Left ventricle myocardium inferior (tissue), 1 donor: ENCODE measurements at regions not wholly inside any gene's neighbourhood (a gene's known extent, or its start where the extent isn't known, plus 50 kb on each side); places are given as distances from the start of the nearest gene placed in this dataset.
A peak's percentile ranks its signal among the peaks of the same experiment; 100 is the strongest.

Experiments used
- DNase-seq: peaks from one replicate; pipeline ENCODE4 v3.0.0-alpha.2; 2020
- H3K27ac ChIP-seq: fragments of 200-600 bp; replicated peaks from 2 replicates; pipeline ENCODE4 v1.8.0; 2021
- H3K27me3 ChIP-seq: fragments of 200-600 bp; 2 replicates; pipeline ENCODE4 v1.8.0; 2021; ENCODE audit warnings: low read depth
- H3K36me3 ChIP-seq: fragments of 200-600 bp; 2 replicates; pipeline ENCODE4 v1.8.0; 2021
- H3K4me1 ChIP-seq: fragments of 200-600 bp; 2 replicates; pipeline ENCODE4 v1.8.0; 2021
- H3K4me3 ChIP-seq: fragments of 200-600 bp; 2 replicates; pipeline ENCODE4 v1.8.0; 2021; ENCODE audit warnings: mild to moderate bottlenecking, moderate library complexity
- H3K9me3 ChIP-seq: fragments of 200-600 bp; replicated peaks from 2 replicates; pipeline ENCODE4 v1.8.0; 2021
- intact Hi-C: fragments of 100-400 bp; cut with micrococcal nuclease; formaldehyde crosslinking; loops from one replicate; pipeline ENCODE4 v1.11.0; 2022
- TF ChIP-seq, protein P1 (sequence below): fragments of 200-600 bp; IDR thresholded peaks from 2 replicates; pipeline ENCODE4 v1.8.0; 2021; ENCODE audit warnings: antibody characterized with exemption, mild to moderate bottlenecking, borderline replicate concordance
- donor health status: DM: no; HTN: yes; CAD: no; lungs with severe emphysema.

DNA sequence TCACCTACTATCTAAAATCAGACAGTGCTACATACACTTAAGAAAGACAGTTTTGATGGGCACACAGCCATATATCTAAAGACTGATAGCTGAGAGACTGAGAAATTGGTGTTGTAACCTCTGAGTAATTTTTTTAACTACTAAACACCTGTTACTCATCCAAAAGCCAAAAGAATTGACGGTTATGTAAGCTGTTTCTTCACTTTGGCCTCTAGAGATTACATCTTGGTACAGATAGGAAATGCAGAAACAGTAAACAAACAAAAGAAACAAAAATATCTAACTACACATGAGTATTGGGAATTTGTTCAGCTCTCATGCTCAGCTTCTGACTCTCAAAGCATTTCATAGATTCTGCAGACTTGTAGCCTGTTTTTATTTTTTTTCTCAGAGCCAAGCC, 152.1 kb upstream of the GAS1 start:
- intact Hi-C loops = no loop called here
- TF ChIP-seq, protein P1, sequence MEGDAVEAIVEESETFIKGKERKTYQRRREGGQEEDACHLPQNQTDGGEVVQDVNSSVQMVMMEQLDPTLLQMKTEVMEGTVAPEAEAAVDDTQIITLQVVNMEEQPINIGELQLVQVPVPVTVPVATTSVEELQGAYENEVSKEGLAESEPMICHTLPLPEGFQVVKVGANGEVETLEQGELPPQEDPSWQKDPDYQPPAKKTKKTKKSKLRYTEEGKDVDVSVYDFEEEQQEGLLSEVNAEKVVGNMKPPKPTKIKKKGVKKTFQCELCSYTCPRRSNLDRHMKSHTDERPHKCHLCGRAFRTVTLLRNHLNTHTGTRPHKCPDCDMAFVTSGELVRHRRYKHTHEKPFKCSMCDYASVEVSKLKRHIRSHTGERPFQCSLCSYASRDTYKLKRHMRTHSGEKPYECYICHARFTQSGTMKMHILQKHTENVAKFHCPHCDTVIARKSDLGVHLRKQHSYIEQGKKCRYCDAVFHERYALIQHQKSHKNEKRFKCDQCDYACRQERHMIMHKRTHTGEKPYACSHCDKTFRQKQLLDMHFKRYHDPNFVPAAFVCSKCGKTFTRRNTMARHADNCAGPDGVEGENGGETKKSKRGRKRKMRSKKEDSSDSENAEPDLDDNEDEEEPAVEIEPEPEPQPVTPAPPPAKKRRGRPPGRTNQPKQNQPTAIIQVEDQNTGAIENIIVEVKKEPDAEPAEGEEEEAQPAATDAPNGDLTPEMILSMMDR = no peak
- Histone ChIP-seq H3K27ac (no peak overlapping the region), H3K4me3 (no peak overlapping the region), H3K27me3 (no peaks in the 10 kb centered on the region), H3K36me3 (no peaks in the 10 kb centered on the region), H3K9me3 (no peaks in the 10 kb centered on the region), H3K4me1 (peaks cover 10% of the 10 kb centered on the region)
- DNase-seq = no peak

DNA sequence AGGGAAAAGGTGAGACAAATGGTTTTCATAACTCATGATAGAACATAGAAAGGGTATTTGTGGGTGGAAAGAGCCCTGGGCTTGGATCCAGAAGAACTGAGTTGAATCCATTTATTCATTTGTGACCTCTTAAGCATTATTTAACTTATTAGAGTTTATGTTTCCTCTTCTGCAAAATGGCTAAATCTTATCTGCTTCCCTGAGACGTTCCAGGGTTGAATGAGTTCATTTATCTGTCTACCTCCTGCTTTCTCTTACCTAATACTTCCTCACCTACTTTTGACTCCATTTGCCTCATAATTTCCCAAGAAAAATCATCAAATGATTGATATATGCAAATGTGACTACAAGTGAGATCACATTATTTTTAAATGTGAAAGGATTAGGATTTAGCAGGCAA, 152.7 kb upstream of the GAS1 start:
- intact Hi-C loops = no loop called here
- Histone ChIP-seq H3K36me3 (no peaks in the 10 kb centered on the region), H3K4me1 (peaks cover 10% of the 10 kb centered on the region), H3K9me3 (no peaks in the 10 kb centered on the region), H3K27me3 (no peaks in the 10 kb centered on the region), H3K27ac (peak overlapping the region; percentile 18), H3K4me3 (no peak overlapping the region)
- TF ChIP-seq, protein P1 = no peak
- no peak for DNase-seq

DNA sequence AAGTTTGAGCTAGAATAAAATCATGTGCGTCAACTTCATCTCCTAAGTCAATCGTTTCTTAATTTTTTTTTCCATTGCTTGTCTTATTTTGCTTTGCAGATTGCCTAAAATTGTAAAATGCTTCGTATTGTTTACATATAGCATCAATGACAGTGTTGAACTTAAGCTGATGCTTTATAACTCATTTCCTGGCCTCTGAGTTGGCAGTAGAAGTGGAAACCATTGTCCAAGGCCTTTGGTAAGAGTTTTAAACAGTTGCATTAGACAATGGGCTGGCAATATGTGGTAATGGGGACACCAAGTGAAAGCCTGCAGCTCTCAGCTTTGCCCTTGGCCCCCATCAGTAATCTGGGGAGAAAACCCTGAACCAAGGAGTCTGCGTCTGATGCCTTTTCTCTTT, 154.8 kb upstream of the GAS1 start:
- Histone ChIP-seq H3K4me3 (no peak overlapping the region), H3K27ac (no peak overlapping the region)
- intact Hi-C loops = no loop called here

GRCh38 chr9:87107072-87107471, 159.8 kb upstream of the GAS1 start:
- H3K4me3 ChIP-seq = no peak overlapping the region
- peaks cover 10% of the 10 kb centered on the region for H3K9me3 ChIP-seq
- TF ChIP-seq, protein P1 = no peak
- intact Hi-C loops = no loop called here
- DNase-seq = no peak
- H3K27ac ChIP-seq = no peak overlapping the region
- peaks cover 18% of the 10 kb centered on the region for H3K4me1 ChIP-seq
- no peaks in the 10 kb centered on the region for H3K36me3 ChIP-seq
- H3K27me3 ChIP-seq = no peaks in the 10 kb centered on the region

More for the DNA sequence above, 154.8 kb upstream of the GAS1 start:
- H3K4me1 ChIP-seq = peaks cover 10% of the 10 kb centered on the region
- no peaks in the 10 kb centered on the region for H3K36me3 ChIP-seq
- no peak for DNase-seq
- TF ChIP-seq, protein P1 = no peak
- H3K9me3 ChIP-seq = no peaks in the 10 kb centered on the region
- H3K27me3 ChIP-seq = no peaks in the 10 kb centered on the region

GRCh38 chr9:87108661-87109060, 161.4 kb upstream of the GAS1 start:
- H3K9me3 ChIP-seq = peaks cover 10% of the 10 kb centered on the region
- no peak overlapping the region for H3K4me3 ChIP-seq
- TF ChIP-seq, protein P1 = no peak
- intact Hi-C loops = no loop called here
- no peak for DNase-seq
- H3K36me3 ChIP-seq = no peaks in the 10 kb centered on the region
- H3K27ac ChIP-seq = peak overlapping the region; percentile 70
- no peaks in the 10 kb centered on the region for H3K27me3 ChIP-seq
- H3K4me1 ChIP-seq = peaks cover 18% of the 10 kb centered on the region

DNA sequence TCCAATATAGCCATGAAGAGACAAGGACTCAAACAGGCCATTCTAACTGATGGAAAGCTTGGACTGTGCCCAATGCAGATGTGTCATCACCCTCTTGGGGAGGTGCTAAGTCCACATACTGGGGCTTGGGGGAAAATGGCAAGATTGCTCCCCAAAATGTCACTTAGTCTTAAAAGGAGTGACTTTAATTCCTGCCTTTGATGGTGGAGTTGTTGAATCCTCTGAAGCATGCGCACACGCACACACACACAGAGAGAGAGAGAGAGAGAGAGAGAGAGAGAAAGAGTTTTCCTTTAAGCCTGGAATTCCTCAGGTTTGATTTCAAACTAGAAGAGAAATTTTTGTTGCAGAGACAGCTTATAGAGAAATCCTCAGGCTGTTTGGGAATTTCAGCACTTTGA, 161.9 kb upstream of the GAS1 start:
- TF ChIP-seq, protein P1 = no peak
- Histone ChIP-seq H3K27me3 (no peaks in the 10 kb centered on the region), H3K4me1 (peaks cover 18% of the 10 kb centered on the region), H3K36me3 (no peaks in the 10 kb centered on the region), H3K27ac (peak overlapping the region; percentile 70), H3K4me3 (no peak overlapping the region), H3K9me3 (peaks cover 10% of the 10 kb centered on the region)
- no peak for DNase-seq
- intact Hi-C loops = no loop called here
